ENCODE measurements at regions not wholly inside any gene's neighbourhood (a gene's known extent, or its start where the extent isn't known, plus 50 kb on each side); places are given as distances from the start of the nearest gene placed in this dataset.

GRCh38 chr10:36457751-36458150, 667.6 kb upstream of the ANKRD30A start:
- no TSS peak for BruUV-seq (replicated peaks)
- Histone ChIP-seq H3K9me2 (ENCODE audit: insufficient read depth) (no peaks in the 10 kb centered on the region), H3K9me3 (ENCODE audit: insufficient read depth, low read depth) (no peaks in the 10 kb centered on the region), H3K79me2 (ENCODE audit: low read depth) (no peaks in the 10 kb centered on the region), H2AFZ (no peak overlapping the region), H3K4me2 (no peak overlapping the region), H3K27me3 (ENCODE audit: insufficient read depth, low read depth) (no peaks in the 10 kb centered on the region), H3K27ac (no peak overlapping the region), H3K4me3 (no peak overlapping the region), H3F3A (ENCODE audit: insufficient read depth, low read depth) (no peaks in the 10 kb centered on the region), H3K36me3 (ENCODE audit: low read depth) (no peaks in the 10 kb centered on the region), H3K4me1 (replicated peaks; ENCODE audit: insufficient read depth) (no peaks in the 10 kb centered on the region), H4K20me1 (ENCODE audit: insufficient read depth) (no peaks in the 10 kb centered on the region)
- ChIA-PET POLR2A (ENCODE audit: unreplicated experiment) (no interaction called here), CTCF (no interaction called here)
- intact Hi-C loops (cut with micrococcal nuclease; ENCODE audit: unreplicated experiment), result no loop called here
- DNase-seq, result no peak
- TF ChIP-seq CTCF (conservative IDR thresholded peaks at IDR 0.05), result no peak
- TF ChIP-seq EZH2 (IDR thresholded peaks at IDR 0.05; ENCODE audit: low read depth), result no peak

GRCh38 chr10:36455526-36456133, 669.8 kb upstream of the ANKRD30A start:
- Histone ChIP-seq H3F3A (ENCODE audit: insufficient read depth, low read depth) (no peaks in the 10 kb centered on the region), H3K4me3 (no peak overlapping the region), H3K27ac (no peak overlapping the region), H3K4me2 (no peak overlapping the region), H3K27me3 (ENCODE audit: insufficient read depth, low read depth) (no peaks in the 10 kb centered on the region), H4K20me1 (ENCODE audit: insufficient read depth) (no peaks in the 10 kb centered on the region), H2AFZ (no peak overlapping the region), H3K4me1 (replicated peaks; ENCODE audit: insufficient read depth) (no peaks in the 10 kb centered on the region), H3K36me3 (ENCODE audit: low read depth) (no peaks in the 10 kb centered on the region), H3K9me2 (ENCODE audit: insufficient read depth) (no peaks in the 10 kb centered on the region), H3K9me3 (ENCODE audit: insufficient read depth, low read depth) (no peaks in the 10 kb centered on the region), H3K79me2 (ENCODE audit: low read depth) (no peaks in the 10 kb centered on the region)
- intact Hi-C loops (cut with micrococcal nuclease; ENCODE audit: unreplicated experiment), result no loop called here
- BruUV-seq (replicated peaks), result no TSS peak
- ChIA-PET POLR2A (ENCODE audit: unreplicated experiment) (no interaction called here), CTCF (no interaction called here)
- DNase-seq, result no peak
- TF ChIP-seq CTCF (conservative IDR thresholded peaks at IDR 0.05), result no peak
- no peak for TF ChIP-seq EZH2 (IDR thresholded peaks at IDR 0.05; ENCODE audit: low read depth)

GRCh38 chr10:36452851-36453250, 672.5 kb upstream of the ANKRD30A start:
- CTCF ChIA-PET, result no interaction called here
- POLR2A ChIA-PET (ENCODE audit: unreplicated experiment), result no interaction called here
- TF ChIP-seq CTCF (conservative IDR thresholded peaks at IDR 0.05), result no peak
- TF ChIP-seq EZH2 (IDR thresholded peaks at IDR 0.05; ENCODE audit: low read depth), result no peak
- no peak overlapping the region for H3K4me3 ChIP-seq
- H3K4me1 ChIP-seq (replicated peaks; ENCODE audit: insufficient read depth), result no peaks in the 10 kb centered on the region
- no peaks in the 10 kb centered on the region for H3K9me3 ChIP-seq (ENCODE audit: insufficient read depth, low read depth)
- H3F3A ChIP-seq (ENCODE audit: insufficient read depth, low read depth), result no peaks in the 10 kb centered on the region
- H3K27ac ChIP-seq, result no peak overlapping the region
- no peaks in the 10 kb centered on the region for H3K27me3 ChIP-seq (ENCODE audit: insufficient read depth, low read depth)
- no peak overlapping the region for H3K4me2 ChIP-seq
- H3K79me2 ChIP-seq (ENCODE audit: low read depth), result no peaks in the 10 kb centered on the region
- no peak for DNase-seq
- intact Hi-C loops (cut with micrococcal nuclease; ENCODE audit: unreplicated experiment), result no loop called here
- BruUV-seq (replicated peaks), result no TSS peak
- no peaks in the 10 kb centered on the region for H3K36me3 ChIP-seq (ENCODE audit: low read depth)
- H2AFZ ChIP-seq, result no peak overlapping the region
- no peaks in the 10 kb centered on the region for H3K9me2 ChIP-seq (ENCODE audit: insufficient read depth)
- no peaks in the 10 kb centered on the region for H4K20me1 ChIP-seq (ENCODE audit: insufficient read depth)
